SH-SY5Y (cell line): ENCODE measurements at regions not wholly inside any gene's neighbourhood (a gene's known extent, or its start where the extent isn't known, plus 50 kb on each side); places are given as distances from the start of the nearest gene placed in this dataset.

Source experiments
- GATA2 ChIP-seq: IDR thresholded peaks from 2 replicates; pipeline ENCODE4 v1.6.1; 2011; ENCODE audit warnings: mild to moderate bottlenecking, low read depth, low read length
- GATA3 ChIP-seq: IDR thresholded peaks from 2 replicates; pipeline ENCODE4 v1.6.1; 2011; ENCODE audit warnings: low read depth, mild to moderate bottlenecking, low read length, moderate library complexity

DNA sequence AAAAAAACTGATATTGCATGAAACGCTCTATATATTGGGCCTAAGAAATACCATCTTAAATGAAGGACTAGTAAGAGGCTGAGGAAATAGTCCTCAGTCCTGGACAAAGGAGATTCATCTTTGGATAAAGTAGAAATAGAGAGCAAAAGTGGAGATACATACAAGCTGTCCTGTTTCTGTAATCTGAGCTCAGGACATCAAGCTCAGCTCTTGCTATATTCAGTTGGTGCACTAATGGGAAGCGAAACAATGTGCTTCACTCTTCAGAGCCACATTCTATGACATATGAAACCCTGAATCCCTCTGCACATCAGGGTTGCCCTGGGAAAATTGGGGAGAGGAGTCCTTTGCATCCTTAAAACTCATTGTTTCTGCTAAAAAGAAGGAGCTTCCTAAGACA is 290.7 kb downstream of the VPS13C start:
- TF ChIP-seq GATA2 (no peak), GATA3 (no peak)
